ENCODE measurements at regions not wholly inside any gene's neighbourhood (a gene's known extent, or its start where the extent isn't known, plus 50 kb on each side); places are given as distances from the start of the nearest gene placed in this dataset.
A peak's percentile ranks its signal among the peaks of the same experiment; 100 is the strongest.

GRCh38 chr6:100946711-100947110, 65.6 kb upstream of the ASCC3 start:
- no peak for TF ChIP-seq EZH2 (IDR thresholded peaks at IDR 0.05; ENCODE audit: insufficient read depth, low read length)
- no peak for TF ChIP-seq CTCF (IDR thresholded peaks at IDR 0.05; ENCODE audit: insufficient read depth, low read depth, low read length)
- H3K27me3 Mint-ChIP-seq (ENCODE audit: low read depth, unreplicated experiment), result no peaks in the 10 kb centered on the region
- no peak overlapping the region for H3K4me3 ChIP-seq (ENCODE audit: insufficient read depth, low read depth, low read length)
- H3K79me2 ChIP-seq (ENCODE audit: insufficient read depth, low read length), result no peaks in the 10 kb centered on the region
- FAIRE-seq (no peak), DNase-seq (ENCODE audit: low read depth) (no peak)
- no peaks in the 10 kb centered on the region for H3K4me1 Mint-ChIP-seq (ENCODE audit: low read depth, unreplicated experiment)
- H3K4me1 ChIP-seq (ENCODE audit: insufficient read depth, low read length), result no peaks in the 10 kb centered on the region
- H3K27ac Mint-ChIP-seq (ENCODE audit: unreplicated experiment), result no peak overlapping the region
- no peak overlapping the region for H2AFZ ChIP-seq (ENCODE audit: low read depth, low read length)
- H3K4me3 Mint-ChIP-seq (ENCODE audit: unreplicated experiment), result no peak overlapping the region
- no peaks in the 10 kb centered on the region for H3K36me3 ChIP-seq (ENCODE audit: insufficient read depth, low read length)
- no peak overlapping the region for H3K4me2 ChIP-seq (ENCODE audit: low read length)
- H3K9me3 Mint-ChIP-seq (ENCODE audit: unreplicated experiment), result no peaks in the 10 kb centered on the region
- H3K9ac ChIP-seq (ENCODE audit: low read length), result no peak overlapping the region
- H3K36me3 Mint-ChIP-seq (ENCODE audit: low read depth, unreplicated experiment), result no peaks in the 10 kb centered on the region
- no peaks in the 10 kb centered on the region for H3K9me3 ChIP-seq (ENCODE audit: insufficient read depth, low read depth, low read length)
- H3K27me3 ChIP-seq (ENCODE audit: insufficient read depth, low read length), result no peaks in the 10 kb centered on the region
- H4K20me1 ChIP-seq (ENCODE audit: insufficient read depth, low read length), result no peaks in the 10 kb centered on the region
- no peak overlapping the region for H3K27ac ChIP-seq (ENCODE audit: low read depth, low read length)

DNA sequence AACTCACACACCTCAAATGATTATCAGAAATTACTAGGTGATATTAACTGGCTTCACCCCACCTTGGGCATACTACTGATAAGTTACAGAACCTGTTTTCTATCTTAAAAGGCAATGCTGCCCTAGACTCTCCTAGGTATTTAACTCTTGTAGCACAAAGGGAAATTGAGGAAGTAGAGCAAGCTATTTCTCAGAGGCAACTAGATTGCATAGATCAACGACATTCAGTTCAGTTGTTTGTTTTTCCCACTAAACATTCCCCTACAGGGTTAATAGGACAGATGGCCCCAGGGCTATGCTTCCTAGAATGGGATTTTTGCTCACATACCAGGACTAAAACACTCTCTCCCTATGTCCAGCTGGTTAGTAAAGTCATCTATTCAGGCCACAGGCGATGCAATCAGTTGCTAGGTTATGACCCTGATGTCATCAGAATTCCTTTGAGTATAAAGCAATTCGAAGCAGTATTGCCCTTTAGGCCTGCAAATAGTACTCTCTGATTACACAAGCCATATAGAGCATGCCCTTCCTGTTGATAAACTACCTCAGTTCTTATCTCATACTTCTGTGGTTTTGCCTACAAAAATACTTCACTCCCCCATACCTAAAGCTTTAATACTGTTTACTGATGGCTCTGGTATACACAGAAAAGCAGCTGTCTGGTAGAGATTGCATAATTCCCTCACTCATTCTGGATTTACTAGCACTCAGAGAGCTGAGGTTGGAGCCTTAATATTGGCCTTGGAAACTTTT, 67.4 kb upstream of the ASCC3 start:
- H3K27ac Mint-ChIP-seq (ENCODE audit: unreplicated experiment), result peak overlapping the region; percentile 42
- H3K4me3 Mint-ChIP-seq (ENCODE audit: unreplicated experiment), result no peak overlapping the region
- FAIRE-seq (no peak), DNase-seq (ENCODE audit: low read depth) (no peak)
- H3K36me3 Mint-ChIP-seq (ENCODE audit: low read depth, unreplicated experiment), result no peaks in the 10 kb centered on the region
- Histone ChIP-seq H3K9me3 (ENCODE audit: insufficient read depth, low read depth, low read length) (no peaks in the 10 kb centered on the region), H3K4me2 (ENCODE audit: low read length) (no peak overlapping the region), H3K9ac (ENCODE audit: low read length) (no peak overlapping the region), H3K79me2 (ENCODE audit: insufficient read depth, low read length) (no peaks in the 10 kb centered on the region), H3K27ac (ENCODE audit: low read depth, low read length) (no peak overlapping the region), H2AFZ (ENCODE audit: low read depth, low read length) (no peak overlapping the region), H3K4me1 (ENCODE audit: insufficient read depth, low read length) (no peaks in the 10 kb centered on the region), H3K4me3 (ENCODE audit: insufficient read depth, low read depth, low read length) (no peak overlapping the region), H3K27me3 (ENCODE audit: insufficient read depth, low read length) (no peaks in the 10 kb centered on the region), H3K36me3 (ENCODE audit: insufficient read depth, low read length) (no peaks in the 10 kb centered on the region), H4K20me1 (ENCODE audit: insufficient read depth, low read length) (no peaks in the 10 kb centered on the region)
- H3K9me3 Mint-ChIP-seq (ENCODE audit: unreplicated experiment), result no peaks in the 10 kb centered on the region
- TF ChIP-seq EZH2 (IDR thresholded peaks at IDR 0.05; ENCODE audit: insufficient read depth, low read length) (no peak), CTCF (IDR thresholded peaks at IDR 0.05; ENCODE audit: insufficient read depth, low read depth, low read length) (no peak)
- no peaks in the 10 kb centered on the region for H3K4me1 Mint-ChIP-seq (ENCODE audit: low read depth, unreplicated experiment)
- no peaks in the 10 kb centered on the region for H3K27me3 Mint-ChIP-seq (ENCODE audit: low read depth, unreplicated experiment)

DNA sequence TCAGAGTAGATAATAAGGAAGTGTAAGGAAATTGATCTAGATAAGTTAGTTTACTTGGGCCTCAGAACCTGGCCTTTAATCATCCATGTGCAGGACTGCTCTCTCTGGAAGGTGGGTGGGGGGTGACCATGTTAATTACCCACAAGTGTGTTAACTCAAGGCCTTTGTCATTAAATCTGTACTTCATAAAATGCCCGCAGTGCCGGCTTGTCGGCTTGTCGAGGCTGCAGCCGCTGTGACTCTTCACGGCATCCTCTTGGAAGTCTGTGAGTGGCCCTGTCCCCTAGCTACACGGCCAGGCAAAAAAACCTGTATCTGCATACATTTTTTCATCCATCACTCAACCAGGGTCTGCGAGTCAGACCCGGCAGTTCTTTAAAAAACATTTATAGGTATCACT, 70.9 kb upstream of the ASCC3 start:
- no peak overlapping the region for H3K9ac ChIP-seq (ENCODE audit: low read length)
- no peaks in the 10 kb centered on the region for H3K4me1 Mint-ChIP-seq (ENCODE audit: low read depth, unreplicated experiment)
- H3K4me1 ChIP-seq (ENCODE audit: insufficient read depth, low read length), result no peaks in the 10 kb centered on the region
- FAIRE-seq (no peak), DNase-seq (ENCODE audit: low read depth) (no peak)
- no peak for TF ChIP-seq CTCF (IDR thresholded peaks at IDR 0.05; ENCODE audit: insufficient read depth, low read depth, low read length)
- TF ChIP-seq EZH2 (IDR thresholded peaks at IDR 0.05; ENCODE audit: insufficient read depth, low read length), result no peak
- H3K4me3 ChIP-seq (ENCODE audit: insufficient read depth, low read depth, low read length), result no peak overlapping the region
- no peaks in the 10 kb centered on the region for H4K20me1 ChIP-seq (ENCODE audit: insufficient read depth, low read length)
- H3K27ac ChIP-seq (ENCODE audit: low read depth, low read length), result no peak overlapping the region
- H3K27me3 Mint-ChIP-seq (ENCODE audit: low read depth, unreplicated experiment), result no peaks in the 10 kb centered on the region
- no peak overlapping the region for H3K27ac Mint-ChIP-seq (ENCODE audit: unreplicated experiment)
- H3K9me3 Mint-ChIP-seq (ENCODE audit: unreplicated experiment), result no peaks in the 10 kb centered on the region
- H3K9me3 ChIP-seq (ENCODE audit: insufficient read depth, low read depth, low read length), result no peaks in the 10 kb centered on the region
- H3K27me3 ChIP-seq (ENCODE audit: insufficient read depth, low read length), result no peaks in the 10 kb centered on the region
- no peak overlapping the region for H3K4me3 Mint-ChIP-seq (ENCODE audit: unreplicated experiment)
- no peak overlapping the region for H3K4me2 ChIP-seq (ENCODE audit: low read length)
- no peaks in the 10 kb centered on the region for H3K79me2 ChIP-seq (ENCODE audit: insufficient read depth, low read length)
- H2AFZ ChIP-seq (ENCODE audit: low read depth, low read length), result no peak overlapping the region
- H3K36me3 ChIP-seq (ENCODE audit: insufficient read depth, low read length), result no peaks in the 10 kb centered on the region
- H3K36me3 Mint-ChIP-seq (ENCODE audit: low read depth, unreplicated experiment), result no peaks in the 10 kb centered on the region
